Neural progenitor cell (in vitro differentiated cells): ENCODE measurements at regions not wholly inside any gene's neighbourhood (a gene's known extent, or its start where the extent isn't known, plus 50 kb on each side); places are given as distances from the start of the nearest gene placed in this dataset.
"Not testable (repeated sequence)": the region's sequence is repeated elsewhere in the genome, so short reads cannot be mapped to it uniquely, and the experiment has no call there.

Source experiments
- EZH2 ChIP-seq: fragments of 200-600 bp; sonication (generic); IDR thresholded peaks from 2 replicates; pipeline ENCODE4 v1.6.1; 2017; ENCODE audit warnings: antibody characterized with exemption, mild to moderate bottlenecking, moderate library complexity
- TF ChIP-seq, protein P1 (sequence below): fragments of 200-600 bp; sonication (generic); IDR thresholded peaks from 2 replicates; pipeline ENCODE4 v1.5.1; 2017; ENCODE audit warnings: antibody characterized with exemption, mild to moderate bottlenecking

DNA sequence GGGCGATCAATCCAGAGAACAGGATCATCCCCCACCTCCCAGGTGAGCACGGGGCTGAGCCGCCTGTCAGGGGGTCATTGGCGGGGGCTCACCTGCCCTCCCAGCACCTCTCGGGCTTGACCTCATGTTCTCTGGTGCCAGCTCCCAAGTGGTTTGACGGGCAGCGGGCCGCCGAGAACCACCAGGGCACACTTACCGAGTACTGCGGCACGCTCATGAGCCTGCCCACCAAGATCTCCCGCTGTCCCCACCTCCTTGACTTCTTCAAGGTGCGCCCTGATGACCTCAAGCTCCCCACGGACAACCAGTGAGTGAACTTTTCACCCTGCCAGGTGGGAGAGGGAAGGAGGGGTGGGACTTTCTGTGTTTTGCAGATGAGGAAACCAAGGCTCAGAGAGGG, 82.9 kb downstream of the NSUN5 start:
- TF ChIP-seq, protein P1, sequence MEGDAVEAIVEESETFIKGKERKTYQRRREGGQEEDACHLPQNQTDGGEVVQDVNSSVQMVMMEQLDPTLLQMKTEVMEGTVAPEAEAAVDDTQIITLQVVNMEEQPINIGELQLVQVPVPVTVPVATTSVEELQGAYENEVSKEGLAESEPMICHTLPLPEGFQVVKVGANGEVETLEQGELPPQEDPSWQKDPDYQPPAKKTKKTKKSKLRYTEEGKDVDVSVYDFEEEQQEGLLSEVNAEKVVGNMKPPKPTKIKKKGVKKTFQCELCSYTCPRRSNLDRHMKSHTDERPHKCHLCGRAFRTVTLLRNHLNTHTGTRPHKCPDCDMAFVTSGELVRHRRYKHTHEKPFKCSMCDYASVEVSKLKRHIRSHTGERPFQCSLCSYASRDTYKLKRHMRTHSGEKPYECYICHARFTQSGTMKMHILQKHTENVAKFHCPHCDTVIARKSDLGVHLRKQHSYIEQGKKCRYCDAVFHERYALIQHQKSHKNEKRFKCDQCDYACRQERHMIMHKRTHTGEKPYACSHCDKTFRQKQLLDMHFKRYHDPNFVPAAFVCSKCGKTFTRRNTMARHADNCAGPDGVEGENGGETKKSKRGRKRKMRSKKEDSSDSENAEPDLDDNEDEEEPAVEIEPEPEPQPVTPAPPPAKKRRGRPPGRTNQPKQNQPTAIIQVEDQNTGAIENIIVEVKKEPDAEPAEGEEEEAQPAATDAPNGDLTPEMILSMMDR = not testable (repeated sequence)
- not testable (repeated sequence) for TF ChIP-seq EZH2
